ENCODE measurements at regions not wholly inside any gene's neighbourhood (a gene's known extent, or its start where the extent isn't known, plus 50 kb on each side); places are given as distances from the start of the nearest gene placed in this dataset.
A peak's percentile ranks its signal among the peaks of the same experiment; 100 is the strongest.

DNA sequence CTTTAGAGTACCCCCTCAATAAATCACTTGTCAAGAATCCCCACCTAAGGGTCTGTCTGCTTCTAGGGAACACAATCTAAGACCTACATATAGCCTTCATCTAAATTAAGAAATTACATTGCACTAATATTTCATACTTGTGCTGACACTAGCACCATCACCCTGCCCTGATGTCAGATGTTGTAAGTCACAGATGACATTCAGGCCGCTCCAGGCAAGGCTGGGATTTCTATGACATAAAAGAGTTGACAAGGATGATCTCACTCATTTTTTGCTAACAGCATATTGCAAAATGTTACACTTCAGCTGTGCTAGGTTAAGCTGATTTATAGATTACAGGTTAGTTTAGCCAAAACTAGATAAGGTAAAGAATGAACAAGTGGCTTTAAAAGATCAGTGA, 372.5 kb upstream of the GRIA1 start:
- Mint-ChIP-seq H3K27me3 (ENCODE audit: insufficient read depth) (no peaks in the 10 kb centered on the region; the same call in 1 of the 2 replicates), H3K4me1 (ENCODE audit: low read depth) (no peaks in the 10 kb centered on the region), H3K4me3 (no peak overlapping the region), H3K27ac (no peak overlapping the region), H3K36me3 (ENCODE audit: low read depth) (no peaks in the 10 kb centered on the region; the same call in 1 of the 2 replicates), H3K9me3 (peaks cover 5% of the 10 kb centered on the region; the same call in 1 of the 2 replicates)
- TF ChIP-seq, protein P1, sequence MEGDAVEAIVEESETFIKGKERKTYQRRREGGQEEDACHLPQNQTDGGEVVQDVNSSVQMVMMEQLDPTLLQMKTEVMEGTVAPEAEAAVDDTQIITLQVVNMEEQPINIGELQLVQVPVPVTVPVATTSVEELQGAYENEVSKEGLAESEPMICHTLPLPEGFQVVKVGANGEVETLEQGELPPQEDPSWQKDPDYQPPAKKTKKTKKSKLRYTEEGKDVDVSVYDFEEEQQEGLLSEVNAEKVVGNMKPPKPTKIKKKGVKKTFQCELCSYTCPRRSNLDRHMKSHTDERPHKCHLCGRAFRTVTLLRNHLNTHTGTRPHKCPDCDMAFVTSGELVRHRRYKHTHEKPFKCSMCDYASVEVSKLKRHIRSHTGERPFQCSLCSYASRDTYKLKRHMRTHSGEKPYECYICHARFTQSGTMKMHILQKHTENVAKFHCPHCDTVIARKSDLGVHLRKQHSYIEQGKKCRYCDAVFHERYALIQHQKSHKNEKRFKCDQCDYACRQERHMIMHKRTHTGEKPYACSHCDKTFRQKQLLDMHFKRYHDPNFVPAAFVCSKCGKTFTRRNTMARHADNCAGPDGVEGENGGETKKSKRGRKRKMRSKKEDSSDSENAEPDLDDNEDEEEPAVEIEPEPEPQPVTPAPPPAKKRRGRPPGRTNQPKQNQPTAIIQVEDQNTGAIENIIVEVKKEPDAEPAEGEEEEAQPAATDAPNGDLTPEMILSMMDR (IDR thresholded peaks at IDR 0.05), result no peak
- no peak for DNase-seq

DNA sequence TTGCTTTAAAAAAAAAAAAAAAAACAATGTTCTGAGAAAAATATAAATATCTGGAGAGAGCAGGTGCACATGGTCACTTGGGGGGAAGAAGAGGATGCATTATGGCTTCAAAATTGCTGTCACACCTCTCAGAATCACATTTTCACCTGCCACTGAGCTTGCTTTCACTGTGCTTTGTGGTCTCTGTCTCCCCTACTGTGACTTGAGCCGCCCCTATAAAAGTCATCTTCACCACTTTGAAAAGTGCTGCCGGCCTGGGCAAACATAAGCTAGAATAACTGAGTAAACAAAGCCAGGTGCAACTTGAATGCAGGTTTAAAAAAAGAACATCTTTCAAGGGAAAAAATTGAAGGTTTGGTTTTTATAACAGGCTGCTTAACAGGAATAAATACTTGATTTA, 368.1 kb upstream of the GRIA1 start:
- Mint-ChIP-seq H3K27me3 (ENCODE audit: insufficient read depth) (no peaks in the 10 kb centered on the region), H3K4me1 (ENCODE audit: low read depth) (no peaks in the 10 kb centered on the region), H3K4me3 (no peak overlapping the region), H3K36me3 (ENCODE audit: low read depth) (no peaks in the 10 kb centered on the region; the same call in 1 of the 2 replicates), H3K27ac (no peak overlapping the region), H3K9me3 (peaks cover 5% of the 10 kb centered on the region; the same call in 1 of the 2 replicates)
- no peak for DNase-seq
- TF ChIP-seq, protein P1 (IDR thresholded peaks at IDR 0.05), result no peak

DNA sequence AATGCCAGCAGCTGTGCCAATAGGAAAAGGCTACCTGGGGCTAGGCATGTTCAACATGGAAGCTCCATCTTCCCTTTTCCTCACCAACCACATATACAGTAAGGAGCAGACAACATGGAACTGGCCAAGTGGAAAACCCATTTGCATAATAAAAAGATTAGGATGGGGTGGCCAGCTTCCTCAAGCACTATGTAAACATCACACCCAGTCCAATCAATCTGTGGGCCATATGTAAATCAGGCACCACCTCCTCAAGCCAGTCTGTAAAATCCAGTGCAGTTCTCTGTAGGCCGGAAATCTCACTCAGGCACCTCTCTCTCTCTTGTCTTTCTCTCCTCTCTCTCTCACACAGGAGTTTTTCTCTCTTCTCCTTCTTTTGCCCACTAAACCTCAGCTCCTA, 360.2 kb upstream of the GRIA1 start:
- Mint-ChIP-seq H3K4me1 (ENCODE audit: low read depth) (no peaks in the 10 kb centered on the region), H3K9me3 (peaks cover 7% of the 10 kb centered on the region; the same call in 1 of the 2 replicates), H3K4me3 (no peak overlapping the region), H3K36me3 (ENCODE audit: low read depth) (no peaks in the 10 kb centered on the region), H3K27ac (no peak overlapping the region), H3K27me3 (ENCODE audit: insufficient read depth) (no peaks in the 10 kb centered on the region; the same call in 1 of the 2 replicates)
- TF ChIP-seq, protein P1 (IDR thresholded peaks at IDR 0.05), result no peak
- DNase-seq, result no peak

DNA sequence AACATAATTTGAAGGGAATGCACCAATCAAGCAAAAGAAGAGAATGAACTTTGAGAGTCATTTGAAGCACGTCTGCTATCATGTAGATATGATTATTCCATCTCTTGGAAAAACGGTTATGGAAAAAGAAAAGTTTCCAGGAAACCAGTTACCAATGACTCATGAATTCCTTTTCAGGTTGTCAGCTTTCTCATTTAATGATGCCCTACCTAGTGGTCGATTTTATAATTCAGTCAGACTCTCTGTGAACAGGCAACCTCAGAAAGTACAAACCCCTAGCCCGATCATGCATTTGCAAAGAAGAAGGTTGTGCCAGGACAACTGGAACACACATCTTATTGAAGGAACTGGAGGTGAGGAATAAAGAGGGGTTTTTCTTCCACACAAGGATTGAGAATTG, 355.1 kb upstream of the GRIA1 start:
- Mint-ChIP-seq H3K9me3 (peaks cover 18% of the 10 kb centered on the region; the same call in 1 of the 2 replicates), H3K4me3 (no peak overlapping the region), H3K4me1 (ENCODE audit: low read depth) (no peaks in the 10 kb centered on the region), H3K27me3 (ENCODE audit: insufficient read depth) (no peaks in the 10 kb centered on the region; the same call in 1 of the 2 replicates), H3K27ac (no peak overlapping the region), H3K36me3 (ENCODE audit: low read depth) (no peaks in the 10 kb centered on the region)
- TF ChIP-seq, protein P1 (IDR thresholded peaks at IDR 0.05), result no peak
- DNase-seq, result peak; percentile 3

DNA sequence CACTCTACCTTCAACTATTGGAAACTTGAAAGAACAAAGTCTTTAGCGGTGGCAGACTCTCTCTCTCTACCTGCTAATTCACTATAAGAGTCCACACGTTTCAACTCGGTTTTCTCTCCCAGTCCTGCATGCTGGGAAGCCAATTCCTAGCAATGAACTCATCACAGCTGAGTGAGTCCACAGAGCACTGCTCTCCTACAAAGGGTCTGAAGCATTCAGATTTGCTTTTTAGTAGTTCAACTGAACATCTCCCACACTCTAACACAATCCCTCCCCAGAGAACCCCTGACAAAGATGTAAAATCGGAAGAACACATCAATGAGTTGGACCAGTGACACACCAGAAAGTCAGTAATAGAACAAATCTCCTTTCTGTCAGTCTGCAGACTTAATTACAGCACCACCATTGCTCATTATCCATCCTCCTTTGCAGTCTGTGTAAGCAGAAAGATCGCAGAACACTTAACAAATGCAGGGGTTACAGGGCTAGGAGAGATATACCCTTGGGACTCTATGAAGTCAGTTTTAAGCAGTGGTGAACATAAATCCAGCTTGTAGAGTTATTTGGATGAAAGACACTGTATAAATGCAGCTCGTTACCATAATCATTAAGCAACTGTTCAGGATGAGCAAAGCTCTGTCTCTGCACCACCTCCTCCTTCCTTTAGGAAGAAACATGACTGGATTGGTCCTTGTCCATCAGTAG, 353.4 kb upstream of the GRIA1 start:
- DNase-seq, result no peak
- Mint-ChIP-seq H3K4me3 (no peak overlapping the region), H3K4me1 (ENCODE audit: low read depth) (no peaks in the 10 kb centered on the region), H3K36me3 (ENCODE audit: low read depth) (no peaks in the 10 kb centered on the region), H3K9me3 (peaks cover 18% of the 10 kb centered on the region; the same call in 1 of the 2 replicates), H3K27me3 (ENCODE audit: insufficient read depth) (no peaks in the 10 kb centered on the region; the same call in 1 of the 2 replicates), H3K27ac (no peak overlapping the region)
- TF ChIP-seq, protein P1 (IDR thresholded peaks at IDR 0.05), result no peak

All from HFFc6 (cell line).